Fibroblast of villous mesenchyme (primary cell): ENCODE measurements at regions not wholly inside any gene's neighbourhood (a gene's known extent, or its start where the extent isn't known, plus 50 kb on each side); places are given as distances from the start of the nearest gene placed in this dataset. TPM values are rescaled to one million over a fixed set of nuclear protein-coding genes. Genes with fewer than 3 reads are reported as not detected.
A peak's percentile ranks its signal among the peaks of the same experiment; 100 is the strongest.

Source experiments
- DNase-seq: peaks from one replicate; pipeline ENCODE4 v3.0.0-alpha.2; 2010; ENCODE audit warnings: low read depth
- H3K4me3 ChIP-seq: 2 replicates; pipeline ENCODE4 v1.5.1; 2011; ENCODE audit warnings: low read depth, mild to moderate bottlenecking, low read length
- small RNA-seq: library from RNA; depleted of rRNA; stranded (forward); fragments of <200 nt; gene quantifications from one replicate; pipeline ENCODE3, GENCODE V24; 2012
- TF ChIP-seq, protein P1 (sequence below): IDR thresholded peaks from 2 replicates; pipeline ENCODE4 v1.5.1; 2012; ENCODE audit warnings: low read depth, mild to moderate bottlenecking, low read length; ENCODE audit not compliant: insufficient read depth

DNA sequence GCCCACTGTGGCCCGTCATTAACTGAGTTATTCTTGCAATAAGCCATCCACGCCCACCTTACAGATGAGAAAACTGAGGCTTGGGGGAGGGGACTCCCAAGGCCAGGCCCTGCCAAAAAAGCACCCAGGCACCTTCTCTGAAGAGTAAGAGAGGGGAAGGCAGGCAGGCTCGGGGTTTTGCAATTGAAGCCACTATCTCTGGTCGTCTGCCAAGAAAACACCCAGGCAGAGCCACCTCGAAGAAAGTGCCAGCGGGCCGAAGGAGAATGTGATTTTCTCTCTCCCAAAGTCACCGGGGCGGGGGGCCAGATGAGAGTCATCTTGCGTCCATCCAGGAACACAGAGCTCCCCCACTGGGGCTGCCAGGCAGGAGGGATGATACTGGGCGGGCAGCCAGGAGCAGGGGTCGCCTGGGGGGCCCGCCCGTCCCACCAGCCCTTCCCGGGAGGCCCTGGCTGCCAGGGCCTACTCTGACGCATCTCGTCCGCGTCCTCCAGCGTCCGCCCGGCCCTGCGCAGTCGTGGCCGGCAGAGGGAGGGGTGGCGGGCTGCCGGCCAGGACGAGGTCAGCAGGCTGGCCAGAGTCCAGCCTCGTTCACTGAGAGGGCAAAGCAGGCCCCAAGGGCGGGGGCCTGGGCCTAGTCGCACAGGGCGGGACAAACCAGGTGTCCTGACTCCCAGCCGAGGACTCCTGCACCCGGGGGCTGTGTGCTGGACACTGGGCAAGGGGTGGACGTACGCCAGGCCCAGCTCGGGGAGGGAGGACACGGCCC, 74.3 kb downstream of the RFLNA start:
- H3K4me3 ChIP-seq, result no peak overlapping the region
- peak; percentile 96 for DNase-seq
- TF ChIP-seq, protein P1, sequence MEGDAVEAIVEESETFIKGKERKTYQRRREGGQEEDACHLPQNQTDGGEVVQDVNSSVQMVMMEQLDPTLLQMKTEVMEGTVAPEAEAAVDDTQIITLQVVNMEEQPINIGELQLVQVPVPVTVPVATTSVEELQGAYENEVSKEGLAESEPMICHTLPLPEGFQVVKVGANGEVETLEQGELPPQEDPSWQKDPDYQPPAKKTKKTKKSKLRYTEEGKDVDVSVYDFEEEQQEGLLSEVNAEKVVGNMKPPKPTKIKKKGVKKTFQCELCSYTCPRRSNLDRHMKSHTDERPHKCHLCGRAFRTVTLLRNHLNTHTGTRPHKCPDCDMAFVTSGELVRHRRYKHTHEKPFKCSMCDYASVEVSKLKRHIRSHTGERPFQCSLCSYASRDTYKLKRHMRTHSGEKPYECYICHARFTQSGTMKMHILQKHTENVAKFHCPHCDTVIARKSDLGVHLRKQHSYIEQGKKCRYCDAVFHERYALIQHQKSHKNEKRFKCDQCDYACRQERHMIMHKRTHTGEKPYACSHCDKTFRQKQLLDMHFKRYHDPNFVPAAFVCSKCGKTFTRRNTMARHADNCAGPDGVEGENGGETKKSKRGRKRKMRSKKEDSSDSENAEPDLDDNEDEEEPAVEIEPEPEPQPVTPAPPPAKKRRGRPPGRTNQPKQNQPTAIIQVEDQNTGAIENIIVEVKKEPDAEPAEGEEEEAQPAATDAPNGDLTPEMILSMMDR, result peak; percentile 57

DNA sequence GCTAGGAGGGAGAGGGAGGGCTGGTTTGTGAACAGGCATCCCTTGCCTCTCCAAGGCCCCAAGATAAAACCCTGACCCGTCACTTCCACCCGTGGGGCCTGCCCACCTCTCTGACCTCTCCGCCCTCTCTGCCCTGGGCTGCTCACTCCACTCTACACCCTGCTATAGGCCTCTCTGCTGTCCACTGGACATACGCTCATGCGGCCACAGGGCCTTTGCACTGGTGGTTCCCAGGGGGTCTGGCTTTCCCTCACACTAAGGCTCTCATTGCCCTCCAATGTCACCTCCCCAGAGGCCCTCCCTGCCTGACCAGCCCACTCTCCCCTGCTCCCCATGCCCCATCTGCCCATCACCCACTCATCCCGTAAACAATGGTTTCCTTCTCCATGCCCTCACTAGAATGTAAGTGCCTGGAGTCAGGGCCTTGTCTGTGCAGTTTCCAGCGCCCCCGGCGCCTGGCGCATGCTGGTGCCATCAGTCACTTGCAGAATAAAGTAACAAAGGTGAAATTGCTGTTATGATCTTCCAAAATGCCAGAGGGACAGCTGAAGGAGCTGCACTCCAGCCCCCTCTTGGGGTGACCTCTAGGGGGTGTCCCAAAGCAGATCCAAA, 73.6 kb downstream of the RFLNA start:
- DNase-seq, result no peak
- TF ChIP-seq, protein P1, result peak; percentile 13
- H3K4me3 ChIP-seq, result no peak overlapping the region

DNA sequence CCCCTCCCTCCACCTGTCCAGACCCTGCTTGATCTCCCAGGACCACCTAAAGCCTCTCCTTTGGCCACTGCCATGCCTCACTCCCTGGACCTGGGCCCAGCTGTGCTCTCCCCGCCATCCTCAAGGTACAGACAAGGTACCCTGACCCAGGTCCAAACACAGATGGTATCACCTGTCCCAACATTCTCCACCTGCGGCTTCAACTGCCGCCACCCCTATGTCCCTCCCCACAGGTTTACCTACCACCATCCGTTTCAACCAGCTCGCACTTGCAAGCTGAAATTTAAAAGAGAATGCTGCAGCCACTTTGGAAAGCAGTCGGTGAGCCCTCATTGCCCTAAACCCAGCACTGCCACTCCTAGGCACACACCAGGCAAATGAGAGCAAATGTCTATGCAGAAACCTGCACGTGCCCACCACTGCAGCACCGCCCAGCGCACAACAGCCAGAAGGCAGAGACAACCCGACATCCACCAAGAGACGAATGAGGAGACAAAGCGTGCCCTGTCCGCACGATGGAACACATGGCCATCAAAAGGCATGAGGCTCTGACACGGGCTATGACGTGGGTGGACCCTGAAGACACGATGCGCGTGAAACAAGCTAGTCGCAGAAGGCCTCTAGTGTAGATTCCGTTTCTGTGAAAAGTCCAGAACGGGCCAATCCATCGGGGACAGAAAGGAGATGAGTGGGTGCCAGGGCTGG, 71.0 kb downstream of the RFLNA start:
- TF ChIP-seq, protein P1, result no peak
- no peak overlapping the region for H3K4me3 ChIP-seq
- DNase-seq, result no peak

Small RNAs in the stretch of these regions (small RNA-seq; reads per million reads assigned to genes)
- gene AC073916.1, result not detected
